8988T (cell line): ENCODE measurements at regions not wholly inside any gene's neighbourhood (a gene's known extent, or its start where the extent isn't known, plus 50 kb on each side); places are given as distances from the start of the nearest gene placed in this dataset.

Source experiments
- DNase-seq: peaks from one replicate; pipeline ENCODE4 v3.0.0; 2011

DNA sequence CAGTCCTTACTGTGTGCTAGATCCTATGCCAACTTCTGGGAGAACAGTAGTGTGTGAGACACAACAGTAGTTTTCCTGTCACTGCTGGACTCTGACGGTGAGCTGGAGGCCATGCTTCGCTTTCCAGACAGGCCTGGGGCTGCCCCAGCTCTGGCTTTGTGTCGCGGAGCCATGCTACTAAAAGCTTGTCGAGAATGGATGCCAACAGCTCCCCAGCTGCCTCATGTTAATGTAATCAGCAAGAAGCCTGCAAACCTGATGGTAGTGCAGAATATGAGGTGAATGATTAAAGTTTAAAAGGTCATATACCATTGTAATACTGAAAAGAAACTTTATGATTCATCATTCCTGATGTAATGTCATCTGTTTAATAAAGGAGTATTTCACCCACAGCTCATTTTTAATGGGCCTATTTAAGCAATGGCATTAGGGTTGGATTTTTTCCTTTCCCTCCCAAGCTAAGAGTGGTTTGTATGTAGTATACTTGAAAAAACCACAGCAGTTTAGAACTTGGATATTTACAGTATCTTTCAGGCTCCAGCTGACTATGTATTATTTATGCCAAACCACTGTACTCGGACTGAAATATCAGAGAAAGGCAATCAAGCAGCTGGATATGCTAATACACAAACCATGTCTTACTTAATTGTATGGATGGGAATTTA, 343.0 kb downstream of the NUF2 start:
- DNase-seq, result no peak

- no peak for DNase-seq
Measured at GRCh38 chr1:163668472-163668871, 346.7 kb downstream of the NUF2 start.

DNA sequence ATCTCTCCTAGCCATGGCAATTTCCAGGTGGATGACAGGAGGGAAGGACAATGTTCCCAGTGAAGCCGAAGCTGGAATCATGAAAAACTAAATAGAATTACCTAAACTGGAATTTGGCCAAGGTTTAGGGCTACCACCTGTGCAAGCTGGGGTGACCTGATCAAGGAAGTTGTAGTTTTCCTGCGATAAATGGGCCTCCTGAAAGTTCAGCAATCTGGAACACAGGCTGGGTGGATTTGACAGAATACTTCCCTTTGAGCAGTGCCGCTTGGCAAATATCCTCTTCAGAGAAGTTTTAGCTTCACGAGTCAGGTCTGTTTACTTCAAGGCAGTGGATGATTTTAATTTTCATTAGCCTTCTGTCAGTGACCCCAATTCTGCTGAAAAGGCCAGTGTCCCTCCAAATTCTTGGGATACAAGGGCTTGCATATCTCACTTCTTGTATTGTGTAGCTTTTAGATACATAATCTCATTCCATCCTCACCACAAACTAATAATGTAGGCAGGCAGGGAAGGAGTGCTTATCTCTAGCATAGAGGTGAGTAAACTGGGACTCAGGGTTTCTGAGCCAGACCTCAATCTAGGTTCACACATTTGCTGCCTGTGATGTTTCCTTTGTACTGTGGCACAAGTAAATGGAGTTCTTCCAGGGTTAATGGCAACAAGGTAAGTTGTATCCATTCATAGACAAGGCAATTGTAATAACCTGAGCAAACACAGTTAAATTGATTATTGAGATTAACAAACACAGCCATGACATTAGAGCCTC, 349.4 kb downstream of the NUF2 start:
- no peak for DNase-seq

GRCh38 chr1:163672976-163673758, 351.4 kb downstream of the NUF2 start:
- no peak for DNase-seq

- no peak for DNase-seq
Measured at GRCh38 chr1:163673759-163674151, 352.0 kb downstream of the NUF2 start.

DNA sequence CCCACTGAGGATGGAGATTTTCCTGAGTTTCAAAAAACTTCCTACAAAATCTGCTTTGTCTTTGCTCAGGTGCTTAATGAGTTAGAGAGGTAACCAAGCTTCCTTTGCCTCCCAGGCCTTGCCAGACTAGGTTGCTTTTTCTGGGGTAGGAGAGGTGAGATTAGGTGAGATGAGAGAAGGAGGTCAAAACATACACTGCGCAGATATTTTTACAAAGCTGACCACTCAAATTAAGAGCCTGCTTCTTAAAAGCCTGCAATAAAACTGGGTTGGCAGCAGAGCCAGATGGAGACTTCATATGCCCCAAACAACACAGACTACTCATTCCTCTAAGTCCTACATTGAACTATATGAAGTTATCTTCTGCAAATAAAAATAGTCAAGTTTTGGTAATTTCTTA, 352.5 kb downstream of the NUF2 start:
- no peak for DNase-seq

- DNase-seq, result no peak
Measured at GRCh38 chr1:163684785-163685184, 363.0 kb downstream of the NUF2 start.

DNA sequence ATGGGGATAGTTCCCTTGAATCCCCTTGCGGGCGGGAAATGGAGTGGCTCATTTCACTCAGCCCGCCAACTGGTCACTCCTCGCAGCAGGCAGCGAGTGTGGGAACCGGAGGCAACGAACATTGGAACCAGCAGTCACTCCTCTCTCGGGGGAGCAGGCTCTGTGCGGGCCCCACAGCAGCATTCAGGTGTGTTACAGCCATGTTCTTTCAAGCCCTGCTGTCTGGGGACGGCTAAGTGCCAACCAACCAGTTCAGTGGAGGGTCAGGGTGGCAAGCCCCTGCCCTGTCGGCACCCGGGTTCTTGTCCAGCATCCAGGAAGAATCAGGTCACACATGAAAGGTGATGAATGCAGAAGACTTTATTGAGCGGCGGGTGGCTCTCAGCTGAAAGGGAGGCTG, 370.5 kb downstream of the NUF2 start:
- DNase-seq, result no peak

DNA sequence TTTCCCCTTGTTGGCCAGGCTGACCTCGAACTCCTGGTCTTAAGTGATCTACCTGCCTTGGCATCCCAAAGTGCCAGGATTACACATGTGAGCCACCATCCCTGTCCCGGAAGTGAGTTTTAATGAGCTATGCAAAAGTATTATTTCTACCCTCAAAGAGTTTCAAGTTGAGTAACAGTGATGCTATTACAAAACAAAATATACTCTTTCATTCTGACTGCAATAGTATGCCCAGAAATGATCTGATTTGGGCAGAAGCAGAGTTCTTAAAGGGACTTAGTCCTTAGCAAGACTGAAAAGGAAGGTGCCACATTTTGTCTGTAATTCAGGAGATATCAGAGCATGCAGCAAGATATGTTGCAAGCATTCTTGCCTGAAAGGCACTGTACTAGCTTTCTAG, 375.4 kb downstream of the NUF2 start:
- no peak for DNase-seq

DNA sequence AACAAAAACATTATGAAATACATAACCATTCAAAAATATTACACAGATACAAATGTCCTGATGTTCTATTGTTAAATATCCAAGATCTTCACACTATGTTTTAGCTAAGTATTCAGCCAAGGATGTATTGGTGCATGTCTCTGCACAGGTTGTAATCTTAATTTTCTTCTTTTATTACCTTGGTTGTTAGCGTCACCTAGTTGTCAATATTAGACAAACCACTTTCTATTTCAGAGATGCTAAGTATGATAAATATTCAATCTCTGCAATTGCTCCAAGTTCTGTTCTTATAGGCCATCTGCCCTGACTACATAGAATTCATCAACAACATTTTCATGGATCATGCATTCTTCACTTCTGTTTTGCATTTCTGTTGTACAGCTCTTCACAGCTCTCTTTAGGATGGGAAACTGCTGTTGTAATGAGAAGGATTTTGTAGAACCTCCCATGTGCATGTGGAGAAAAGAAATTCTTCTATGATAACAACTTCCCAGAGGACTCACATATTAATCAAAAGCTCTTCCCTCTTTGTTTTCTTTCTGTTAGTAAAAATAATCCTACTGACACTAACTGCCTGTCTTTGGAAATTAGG, 380.1 kb downstream of the NUF2 start:
- no peak for DNase-seq

- DNase-seq, result no peak
Measured at GRCh38 chr1:163703794-163704193, 382.0 kb downstream of the NUF2 start.

- no peak for DNase-seq
Measured at GRCh38 chr1:163706915-163707314, 385.2 kb downstream of the NUF2 start.

DNA sequence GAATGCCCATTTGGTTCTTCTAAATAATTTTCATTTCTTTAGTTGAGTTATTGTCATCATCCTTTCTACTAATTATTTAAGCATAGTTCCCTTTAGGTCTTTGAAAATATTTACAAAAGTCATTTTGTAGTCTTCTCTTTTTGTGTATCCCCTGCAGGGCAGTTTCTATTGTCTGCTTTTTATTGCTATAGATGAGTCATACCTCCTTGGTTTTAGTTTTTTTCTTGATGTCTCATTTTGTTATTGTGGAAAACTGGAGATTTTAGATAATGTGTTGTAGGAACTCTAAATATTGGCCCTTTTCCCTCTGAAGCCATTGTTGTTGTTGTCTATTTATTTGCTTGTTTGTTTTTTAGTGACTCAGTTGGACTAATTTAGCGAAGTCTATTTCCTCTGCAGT, 387.9 kb downstream of the NUF2 start:
- DNase-seq, result no peak

DNA sequence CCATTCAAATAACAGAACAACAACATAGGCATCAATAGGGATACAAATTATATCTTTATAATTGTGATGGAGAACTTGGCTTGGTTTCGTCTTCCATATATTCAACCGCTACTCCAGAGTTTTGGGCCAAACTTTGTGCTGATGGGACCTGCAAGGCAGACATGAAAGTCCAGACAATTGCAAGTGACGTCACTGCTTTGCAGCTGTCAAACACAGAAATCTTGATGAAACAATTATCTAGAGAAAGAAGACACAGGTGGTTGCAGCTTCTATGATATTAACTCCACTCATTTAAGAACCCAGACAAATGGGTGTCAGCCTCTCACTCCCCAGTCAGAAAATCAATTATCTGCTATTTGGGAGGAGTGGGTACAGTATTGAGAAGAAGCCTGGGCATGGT, 390.6 kb downstream of the NUF2 start:
- DNase-seq, result no peak

DNA sequence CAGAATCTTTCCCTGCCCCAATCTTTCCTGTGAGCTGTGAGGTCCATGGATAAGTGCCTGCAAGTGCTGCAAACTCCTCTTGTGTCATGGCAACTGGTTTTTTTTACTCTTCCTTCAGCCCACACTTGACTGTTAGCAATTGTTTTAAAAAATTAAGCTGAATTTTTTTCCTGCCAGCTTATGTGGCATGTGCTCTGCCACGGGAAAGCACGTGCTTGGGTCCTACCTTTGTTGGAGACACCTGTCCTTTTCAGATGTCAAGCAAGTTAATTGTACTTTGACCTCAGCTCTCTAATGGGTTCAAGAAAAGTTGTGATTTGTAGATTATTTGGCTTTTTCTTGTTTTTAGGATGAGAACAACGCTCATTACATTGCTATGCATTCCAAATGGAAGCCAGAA, 398.5 kb downstream of the NUF2 start:
- no peak for DNase-seq

DNA sequence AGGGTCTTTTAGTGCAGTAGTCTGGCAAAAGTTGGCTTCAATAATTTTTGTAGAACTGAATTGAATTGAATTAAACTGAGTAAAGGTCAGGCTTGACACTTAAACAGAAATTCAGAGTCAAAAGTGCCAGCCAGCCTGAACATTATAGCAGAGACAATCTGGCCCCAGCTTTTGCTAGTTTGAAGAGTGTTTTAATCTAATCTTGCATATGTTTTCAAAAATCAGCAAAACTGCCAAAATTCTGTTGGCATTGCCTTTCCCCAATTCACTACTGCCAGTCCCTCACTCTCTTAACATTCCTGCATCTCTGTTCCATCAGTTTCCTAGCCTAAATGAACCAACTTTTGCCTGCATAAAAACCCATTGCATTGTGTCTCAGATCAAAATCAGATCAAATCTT, 403.8 kb downstream of the NUF2 start:
- no peak for DNase-seq

DNA sequence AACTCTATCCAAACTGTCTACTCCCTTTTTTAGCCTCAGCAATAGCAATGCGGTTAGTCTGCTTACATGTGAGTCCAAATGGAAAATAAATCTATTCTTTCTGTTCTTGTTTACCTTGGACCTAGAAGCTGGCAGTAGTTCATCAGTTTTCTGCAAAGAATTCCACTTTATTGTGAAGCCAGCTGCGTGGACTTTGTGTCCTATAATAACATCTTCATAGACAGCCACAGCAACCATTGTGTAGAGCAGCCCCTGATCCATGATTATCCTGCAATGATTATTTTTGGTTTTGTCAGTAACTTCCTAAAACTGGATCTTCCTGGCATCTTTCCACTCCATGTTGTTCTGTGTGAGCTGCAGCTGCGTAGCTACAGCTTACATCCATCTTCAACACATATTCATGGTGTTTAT, 408.7 kb downstream of the NUF2 start:
- no peak for DNase-seq

- no peak for DNase-seq
Measured at GRCh38 chr1:163737261-163737660, 415.5 kb downstream of the NUF2 start.

DNA sequence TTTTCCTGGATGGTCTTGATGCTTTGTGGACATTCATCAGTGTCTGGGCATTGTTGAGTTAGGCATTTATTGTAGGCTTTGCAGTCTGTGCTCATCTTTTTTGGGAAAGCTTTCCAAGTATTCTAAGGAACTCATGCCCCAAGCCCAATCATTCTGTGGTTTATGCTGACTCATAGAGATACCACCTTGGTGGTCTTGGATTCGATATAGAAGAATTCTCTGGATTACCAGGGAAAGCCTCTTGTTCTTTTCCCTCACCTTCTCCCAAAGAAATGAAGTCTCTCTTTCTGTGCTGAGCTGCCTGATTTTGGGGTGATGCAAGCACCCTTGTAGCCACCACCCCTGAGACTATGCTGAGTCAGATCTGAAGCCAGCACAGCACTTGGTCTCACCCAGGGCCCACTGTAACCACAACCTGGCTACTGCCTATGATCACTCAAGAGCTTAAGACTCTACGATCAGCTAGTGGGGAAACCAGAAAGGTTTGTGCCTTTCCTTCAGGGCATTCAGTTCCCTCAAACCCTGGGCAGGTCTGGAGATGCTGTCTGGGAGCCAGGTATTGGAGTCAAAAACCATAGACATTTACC, 422.6 kb downstream of the NUF2 start:
- no peak for DNase-seq

DNA sequence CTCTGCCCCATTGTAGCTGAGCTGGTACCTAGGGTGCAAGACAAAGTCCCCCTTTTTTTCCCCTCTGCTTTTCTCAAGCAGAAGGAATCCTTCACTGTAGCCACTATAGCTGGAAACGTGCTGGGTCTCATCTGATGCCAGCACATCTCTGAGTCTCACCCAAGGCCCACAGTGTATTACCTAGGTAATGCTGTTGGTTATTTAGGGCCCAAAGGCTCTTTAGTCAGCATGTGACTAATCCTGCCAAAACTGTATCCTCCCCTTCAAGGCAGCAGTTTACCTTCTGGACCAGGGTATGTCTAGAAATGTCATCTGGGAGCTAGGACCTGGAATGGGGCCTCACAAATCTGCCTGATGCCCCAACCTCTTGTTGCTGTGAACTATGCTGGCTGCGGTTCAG, 423.4 kb downstream of the NUF2 start:
- no peak for DNase-seq

- no peak for DNase-seq
Measured at GRCh38 chr1:163747261-163747660, 425.5 kb downstream of the NUF2 start.

- no peak for DNase-seq
Measured at GRCh38 chr1:163747855-163748254, 426.1 kb downstream of the NUF2 start.

GRCh38 chr1:163758977-163759670, 437.4 kb downstream of the NUF2 start:
- no peak for DNase-seq
